GM12878 (cell line): ENCODE measurements at regions not wholly inside any gene's neighbourhood (a gene's known extent, or its start where the extent isn't known, plus 50 kb on each side); places are given as distances from the start of the nearest gene placed in this dataset.
A peak's percentile ranks its signal among the peaks of the same experiment; 100 is the strongest.

Experiments
- ATAC-seq: fragments of 200-7000 bp; cut with Tn5 transposase; 3 replicates; pipeline ENCODE4 v1.9.1; 2020; ENCODE audit warnings: mild to moderate bottlenecking, moderate library complexity
- BruUV-seq: library from RNA; stranded (reverse); fragments of 400-500 nt; replicated peaks from 2 replicates; lab custom pipeline; 2021; lab: Mats Ljungman, UMichigan
- CTCF ChIA-PET: fragments of 300-600 bp; sonication (Branson Sonifier 250); formaldehyde crosslinking; extraction: SDS; loops from one replicate; lab custom pipeline; 2021; ENCODE audit warnings: inconsistent platforms; lab: Yijun Ruan, JAX
- POLR2A ChIA-PET: fragments of 350-600 bp; formaldehyde crosslinking; extraction: SDS; loops from one replicate; lab custom pipeline; 2021; ENCODE audit warnings: inconsistent platforms; lab: Charles Lee
- RAD21 ChIA-PET: fragments of 300-600 bp; sonication (Branson Sonifier 250); formaldehyde crosslinking; loops from one replicate; lab custom pipeline; 2023; ENCODE audit warnings: antibody characterized with exemption; ENCODE audit not compliant: unreplicated experiment; lab: Charles Lee
- SMC1A ChIA-PET: fragments of 300-600 bp; sonication (Branson Sonifier 250); formaldehyde crosslinking; loops from one replicate; lab custom pipeline; 2023; ENCODE audit not compliant: unreplicated experiment, uncharacterized antibody; lab: Charles Lee
- DNase-seq: peaks from one replicate; pipeline ENCODE4 v3.0.0-alpha.2; 2011; ENCODE audit warnings: low read depth, low spot score
- FAIRE-seq: peaks from 3 replicates; lab custom pipeline; 2011; peaks lifted over from hg19 to GRCh38; lab: Jason Lieb, UNC
- H2AFZ ChIP-seq: 2 replicates; pipeline ENCODE4 v1.6.0; 2011; ENCODE audit warnings: low read depth, low read length, control low read depth; ENCODE audit not compliant: control insufficient read depth
- H3K27ac ChIP-seq: 2 replicates; pipeline ENCODE4 v1.5.1; 2011; ENCODE audit warnings: control low read depth; ENCODE audit not compliant: control insufficient read depth, insufficient read depth
- H3K27me3 ChIP-seq, 2 experiments: replicated peaks in 1 of 2; 2 replicates each; pipeline versions ENCODE4 v1.6.0 to v1.6.1; 2011; ENCODE audit warnings: low read length in 1 of 2; ENCODE audit not compliant: control insufficient read depth in 2 of 2, insufficient read depth in 2 of 2
- H3K36me3 ChIP-seq, 2 experiments: 2 replicates each; pipeline ENCODE4 v1.5.1; 2011; ENCODE audit warnings: low read length in 1 of 2; ENCODE audit not compliant: control insufficient read depth in 2 of 2, insufficient read depth in 2 of 2
- H3K4me1 ChIP-seq: 2 replicates; pipeline ENCODE4 v1.6.1; 2011; ENCODE audit warnings: mild to moderate bottlenecking, low read length, moderate library complexity, mixed read lengths; ENCODE audit not compliant: control insufficient read depth, insufficient read depth
- H3K4me2 ChIP-seq: 2 replicates; pipeline ENCODE4 v1.6.0; 2011; ENCODE audit warnings: control low read depth; ENCODE audit not compliant: control insufficient read depth, insufficient read depth
- H3K4me3 ChIP-seq: fragments of 200-600 bp; sonication (generic); 2 replicates; pipeline ENCODE4 v1.5.1; 2016
- H3K79me2 ChIP-seq: 2 replicates; pipeline ENCODE4 v1.6.0; 2011; ENCODE audit warnings: low read length; ENCODE audit not compliant: control insufficient read depth, insufficient read depth
- H3K9ac ChIP-seq: 2 replicates; pipeline ENCODE4 v1.8.0; 2011; ENCODE audit warnings: low read length, control low read depth, mixed read lengths; ENCODE audit not compliant: control insufficient read depth, insufficient read depth
- H3K9me3 ChIP-seq: replicated peaks from 3 replicates; pipeline ENCODE4 v1.5.1; 2011; ENCODE audit warnings: mild to moderate bottlenecking, low read length; ENCODE audit not compliant: control insufficient read depth, insufficient read depth
- H4K20me1 ChIP-seq: 2 replicates; pipeline ENCODE4 v1.6.0; 2011; ENCODE audit not compliant: control insufficient read depth, insufficient read depth
- CUX1 ChIP-seq: IDR thresholded peaks from 2 replicates; pipeline ENCODE4 v1.6.1; 2012; ENCODE audit warnings: improper control_type of control experiment, low read depth, low read length; ENCODE audit not compliant: insufficient replicate concordance
- MEF2A ChIP-seq: IDR thresholded peaks from 2 replicates; pipeline ENCODE4 v1.6.1; 2011; ENCODE audit warnings: low read depth, mild to moderate bottlenecking, low read length, moderate library complexity; ENCODE audit not compliant: insufficient read depth
- MEF2B ChIP-seq: fragments of 450-650 bp; IDR thresholded peaks from 2 replicates; pipeline ENCODE4 v1.6.1; 2018; ENCODE audit warnings: mild to moderate bottlenecking, moderate library complexity; ENCODE audit not compliant: partially characterized antibody, poor library complexity, severe bottlenecking
- MTA2 ChIP-seq: fragments of 450-650 bp; IDR thresholded peaks from 2 replicates; pipeline ENCODE4 v1.6.1; 2016; ENCODE audit warnings: low read depth, mild to moderate bottlenecking, moderate library complexity
- NR2F1 ChIP-seq: fragments of 450-650 bp; conservative IDR thresholded peaks from 2 replicates; pipeline ENCODE4 v1.6.1; 2017; ENCODE audit warnings: mild to moderate bottlenecking
- RBBP5 ChIP-seq: fragments of 200-600 bp; sonication (generic); conservative IDR thresholded peaks from 2 replicates; pipeline ENCODE4 v1.6.1; 2016
- SMARCA5 ChIP-seq: fragments of 450-650 bp; IDR thresholded peaks from 2 replicates; pipeline ENCODE4 v1.6.1; 2017; ENCODE audit warnings: mild to moderate bottlenecking
- SUZ12 ChIP-seq: fragments of 200-600 bp; sonication (generic); IDR thresholded peaks from one replicate; pipeline ENCODE4 v1.6.1; 2018; ENCODE audit warnings: antibody characterized with exemption, mild to moderate bottlenecking; ENCODE audit not compliant: unreplicated experiment
- WGBS: methylation state at CpG from one replicate; pipeline ENCODE4 v1.1.6; 2016; ENCODE audit warnings: low lambda C conversion rate; ENCODE audit not compliant: insufficient replicate concordance, insufficient coverage; ENCODE audit errors: missing lambda C conversion rate; 5-methylcytosine and 5-hydroxymethylcytosine counted together
- in situ Hi-C: fragments of 300-500 bp; cut with MboI; formaldehyde crosslinking; loops from 9 replicates; pipeline ENCODE4 v1.14.3; 2018; ENCODE audit warnings: mixed read lengths
- intact Hi-C: fragments of 100-400 bp; cut with micrococcal nuclease; formaldehyde crosslinking; loops from one replicate; pipeline ENCODE4 v1.14.2; 2022; ENCODE audit not compliant: unreplicated experiment

GRCh38 chr16:85461814-85462713 is 151.1 kb upstream of the GSE1 start:
- Histone ChIP-seq H4K20me1 (no peaks in the 10 kb centered on the region), H3K4me3 (no peak overlapping the region), H3K36me3 (no peaks in the 10 kb centered on the region), H3K4me2 (no peak overlapping the region), H3K9me3 (no peaks in the 10 kb centered on the region), H3K27ac (no peak overlapping the region), H3K27me3 (peaks cover 11 to 18% of the 10 kb centered on the region in 2 experiments), H3K9ac (no peak overlapping the region), H3K79me2 (no peaks in the 10 kb centered on the region), H3K4me1 (no peaks in the 10 kb centered on the region), H2AFZ (no peak overlapping the region)
- RAD21 ChIA-PET = no interaction called here
- CTCF ChIA-PET = interaction anchor here (1.7 kb wide), 1 partner anchor 154 kb away, joined by 7 read pairs; no protein-coding TSS in a partner anchor
- no TSS peak for BruUV-seq
- no peak for FAIRE-seq
- TF ChIP-seq CUX1 (no peak), SUZ12 (peak; percentile 85), RBBP5 (no peak), NR2F1 (no peak), MEF2A (no peak), MEF2B (no peak), SMARCA5 (no peak), MTA2 (no peak)
- intact Hi-C loops = no loop called here
- SMC1A ChIA-PET = interaction anchor here (1.2 kb wide), 1 partner anchor 14 kb away, joined by 3 read pairs; no protein-coding TSS in a partner anchor
- DNase-seq = no peak
- POLR2A ChIA-PET = no interaction called here
- WGBS = 5% methylated on average over 22 of the region's 35 CpGs
- in situ Hi-C loops = no loop called here
- ATAC-seq = peak; percentile 31
